Erythroblast (primary cell): ENCODE measurements at regions not wholly inside any gene's neighbourhood (a gene's known extent, or its start where the extent isn't known, plus 50 kb on each side); places are given as distances from the start of the nearest gene placed in this dataset.

Source experiments
- GATA1 ChIP-seq: IDR thresholded peaks from 2 replicates; pipeline ENCODE4 v1.6.1; 2011; ENCODE audit warnings: low read depth, mild to moderate bottlenecking, control low read depth, low read length, moderate library complexity
- POLR2A ChIP-seq: IDR thresholded peaks from 2 replicates; pipeline ENCODE4 v1.6.1; 2011; ENCODE audit warnings: mild to moderate bottlenecking, low read length

GRCh38 chr15:92812271-92812670, 87.9 kb upstream of the CHD2 start:
- TF ChIP-seq POLR2A (no peak), GATA1 (no peak)
